HG03064 (cell line): ENCODE measurements at regions not wholly inside any gene's neighbourhood (a gene's known extent, or its start where the extent isn't known, plus 50 kb on each side); places are given as distances from the start of the nearest gene placed in this dataset.

Experiments
- ATAC-seq: cut with Tn5 transposase; IDR thresholded peaks from one replicate; pipeline ENCODE4 v1.9.1; 2021; ENCODE audit warnings: low read depth; ENCODE audit not compliant: unreplicated experiment

GRCh38 chr5:57611177-57611576, 128.6 kb upstream of the ACTBL2 start:
- ATAC-seq: no peak

- no peak for ATAC-seq
Measured at GRCh38 chr5:57608542-57608941, 125.9 kb upstream of the ACTBL2 start.

GRCh38 chr5:57601996-57602395, 119.4 kb upstream of the ACTBL2 start:
- ATAC-seq: no peak

GRCh38 chr5:57600321-57600720, 117.7 kb upstream of the ACTBL2 start:
- no peak for ATAC-seq

GRCh38 chr5:57598756-57599155, 116.1 kb upstream of the ACTBL2 start:
- no peak for ATAC-seq

GRCh38 chr5:57598097-57598496, 115.5 kb upstream of the ACTBL2 start:
- ATAC-seq: no peak

- no peak for ATAC-seq
Measured at GRCh38 chr5:57595523-57595991, 112.9 kb upstream of the ACTBL2 start.

- no peak for ATAC-seq
Measured at GRCh38 chr5:57594436-57594835, 111.8 kb upstream of the ACTBL2 start.

GRCh38 chr5:57592236-57592635, 109.6 kb upstream of the ACTBL2 start:
- no peak for ATAC-seq

- ATAC-seq: no peak
Measured at GRCh38 chr5:57586649-57587048, 104.0 kb upstream of the ACTBL2 start.

GRCh38 chr5:57582578-57583070, 100.0 kb upstream of the ACTBL2 start:
- no peak for ATAC-seq

GRCh38 chr5:57581772-57582171, 99.2 kb upstream of the ACTBL2 start:
- no peak for ATAC-seq

- no peak for ATAC-seq
Measured at GRCh38 chr5:57581222-57581621, 98.6 kb upstream of the ACTBL2 start.

- ATAC-seq: no peak
Measured at GRCh38 chr5:57577432-57578175, 95.0 kb upstream of the ACTBL2 start.

- no peak for ATAC-seq
Measured at GRCh38 chr5:57576317-57576716, 93.7 kb upstream of the ACTBL2 start.

- ATAC-seq: no peak
Measured at GRCh38 chr5:57575839-57576238, 93.2 kb upstream of the ACTBL2 start.

GRCh38 chr5:57572461-57572860, 89.8 kb upstream of the ACTBL2 start:
- no peak for ATAC-seq

GRCh38 chr5:57569601-57570000, 87.0 kb upstream of the ACTBL2 start:
- no peak for ATAC-seq

- ATAC-seq: no peak
Measured at GRCh38 chr5:57568136-57568535, 85.5 kb upstream of the ACTBL2 start.

GRCh38 chr5:57566914-57567313, 84.3 kb upstream of the ACTBL2 start:
- ATAC-seq: no peak

- ATAC-seq: no peak
Measured at GRCh38 chr5:57561231-57561842, 78.7 kb upstream of the ACTBL2 start.

GRCh38 chr5:57559110-57559635, 76.6 kb upstream of the ACTBL2 start:
- no peak for ATAC-seq
